Small intestine (tissue), 7 donors: ENCODE measurements at regions not wholly inside any gene's neighbourhood (a gene's known extent, or its start where the extent isn't known, plus 50 kb on each side); places are given as distances from the start of the nearest gene placed in this dataset.
"Not testable (repeated sequence)": the region's sequence is repeated elsewhere in the genome, so short reads cannot be mapped to it uniquely, and the experiment has no call there.

ENCODE experiments used
- DNase-seq, 2 donors: peaks; one replicate each; pipeline versions ENCODE4 v3.0.0 to v3.0.0-alpha.2; 2013
- FAIRE-seq: peaks from 2 replicates; lab custom pipeline; 2012; peaks lifted over from hg19 to GRCh38; lab: Jason Lieb, UNC
- H3K27ac ChIP-seq, 3 donors: one replicate each; pipeline ENCODE4 v1.5.1; 2013; ENCODE audit warnings: low read length in 2 of 3, mild to moderate bottlenecking in 2 of 3, control low read depth in 1 of 3, inconsistent platforms in 1 of 3, low read depth in 1 of 3, moderate library complexity in 1 of 3
- H3K27me3 ChIP-seq, 3 donors: one replicate each; pipeline ENCODE4 v1.6.1; 2013; ENCODE audit warnings: low read length in 3 of 3, inconsistent platforms in 1 of 3; ENCODE audit not compliant: control insufficient read depth in 3 of 3, insufficient read depth in 3 of 3
- H3K36me3 ChIP-seq, 3 donors: one replicate each; pipeline ENCODE4 v1.6.1; 2013; ENCODE audit warnings: low read length in 3 of 3, inconsistent platforms in 1 of 3, low read depth in 1 of 3, mild to moderate bottlenecking in 1 of 3, moderate library complexity in 1 of 3; ENCODE audit not compliant: control insufficient read depth in 3 of 3, insufficient read depth in 2 of 3
- H3K4me1 ChIP-seq, 3 donors: one replicate each; pipeline ENCODE4 v1.6.1; 2013; ENCODE audit warnings: low read length in 2 of 3, inconsistent platforms in 1 of 3, low read depth in 1 of 3, mild to moderate bottlenecking in 1 of 3, moderate library complexity in 1 of 3; ENCODE audit not compliant: control insufficient read depth in 3 of 3, insufficient read depth in 2 of 3
- H3K4me3 ChIP-seq, 3 donors: one replicate each; pipeline ENCODE4 v1.5.1; 2013; ENCODE audit warnings: low read length in 3 of 3, control low read depth in 1 of 3, inconsistent platforms in 1 of 3, low read depth in 1 of 3, mild to moderate bottlenecking in 1 of 3, moderate library complexity in 1 of 3
- H3K9me3 ChIP-seq, 2 donors: one replicate each; pipeline ENCODE4 v1.6.1; 2013; ENCODE audit warnings: low read depth in 1 of 2, low read length in 1 of 2; ENCODE audit not compliant: control insufficient read depth in 2 of 2, insufficient read depth in 1 of 2
- WGBS, 3 donors: extraction: QIAGEN DNeasy Blood & Tissue Kit; methylation state at CpG; one replicate each; pipeline ENCODE4 v1.1.7; 2013; 5-methylcytosine and 5-hydroxymethylcytosine counted together
- donor health status: healthy with polysubstance abuse.
- donor health status: control.
- donor health status: control.
- donor health status: Bipolar disorder and iron deficiency.
- donor health status: healthy.

DNA sequence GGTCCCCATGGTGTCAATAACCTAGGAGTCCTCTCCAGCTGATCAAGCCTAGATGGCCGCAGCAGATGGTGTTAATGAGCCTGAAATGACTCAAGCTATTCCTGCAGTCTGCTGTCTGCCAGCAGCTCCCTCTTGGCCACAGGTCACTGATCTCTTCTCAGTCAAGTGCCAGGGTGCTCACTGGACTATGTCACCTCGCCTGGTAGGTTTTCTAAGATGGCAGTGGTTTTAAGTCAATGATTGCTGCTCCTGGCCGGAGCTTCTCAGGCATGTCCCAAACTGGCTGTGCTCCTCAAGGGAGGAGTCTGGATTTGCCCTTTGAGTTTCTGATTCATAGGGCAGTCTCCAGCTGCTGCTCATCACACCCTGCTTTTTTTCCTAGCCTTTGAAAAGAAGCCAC, 58.6 kb upstream of the SHISA6 start:
- WGBS, 3 donors = 56 to 61% (median 60%) methylated on average over 3 of the region's 3 CpGs
- no peaks in the 10 kb centered on the region for H3K9me3 ChIP-seq
- H3K36me3 ChIP-seq = no peaks in the 10 kb centered on the region
- DNase-seq (no peak), FAIRE-seq (no peak)
- no peaks in the 10 kb centered on the region for H3K4me1 ChIP-seq
- no peak overlapping the region for H3K4me3 ChIP-seq
- H3K27me3 ChIP-seq = no peaks in the 10 kb centered on the region
- H3K27ac ChIP-seq = no peak overlapping the region

- H3K27me3 ChIP-seq = peaks cover 0 to 2% (median 0%) of the 10 kb centered on the region in 3 donors
- 11 to 40% (median 16%) methylated on average over 3 of the region's 3 CpGs for WGBS, 3 donors
- H3K4me1 ChIP-seq = no peaks in the 10 kb centered on the region
- no peak overlapping the region for H3K27ac ChIP-seq
- no peaks in the 10 kb centered on the region for H3K36me3 ChIP-seq
- FAIRE-seq (no peak), DNase-seq (no peak)
- no peaks in the 10 kb centered on the region for H3K9me3 ChIP-seq
- no peak overlapping the region for H3K4me3 ChIP-seq
These were observed 62.4 kb upstream of the SHISA6 start for GRCh38 chr17:11178581-11178980.

GRCh38 chr17:11177340-11177739, 63.7 kb upstream of the SHISA6 start:
- DNase-seq = no peak
- H3K27me3 ChIP-seq = peaks cover 0 to 2% (median 0%) of the 10 kb centered on the region in 3 donors
- H3K27ac ChIP-seq = no peak overlapping the region
- WGBS, 3 donors = 44 to 56% (median 49%) methylated on average over 1 of the region's 1 CpG
- no peaks in the 10 kb centered on the region for H3K4me1 ChIP-seq
- H3K9me3 ChIP-seq = no peaks in the 10 kb centered on the region
- H3K36me3 ChIP-seq = no peaks in the 10 kb centered on the region
- FAIRE-seq = no peak
- no peak overlapping the region for H3K4me3 ChIP-seq

DNA sequence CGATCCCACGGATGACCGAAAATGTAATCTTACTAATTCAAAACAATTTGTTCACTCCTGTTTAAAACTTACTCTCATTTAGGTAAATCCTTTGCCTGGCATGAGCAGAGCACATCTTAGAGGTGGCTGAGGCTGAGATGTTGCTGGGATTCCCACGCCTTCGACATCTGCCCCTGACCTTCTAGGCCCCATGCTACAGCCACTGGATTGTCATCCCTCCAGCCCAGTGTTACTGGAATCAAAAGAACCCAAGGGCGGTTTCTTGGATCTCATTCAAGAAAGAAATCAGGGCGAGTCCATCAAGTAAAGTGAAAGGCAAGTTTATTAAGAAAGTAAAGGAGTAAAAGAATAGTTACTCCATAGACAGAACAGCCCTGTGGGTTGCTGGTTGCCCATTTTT, 64.5 kb upstream of the SHISA6 start:
- Histone ChIP-seq H3K4me1 (no peaks in the 10 kb centered on the region), H3K36me3 (no peaks in the 10 kb centered on the region), H3K9me3 (no peaks in the 10 kb centered on the region), H3K27me3 (peaks cover 0 to 2% (median 0%) of the 10 kb centered on the region in 3 donors), H3K4me3 (no peak overlapping the region), H3K27ac (no peak overlapping the region)
- DNase-seq (no peak), FAIRE-seq (no peak)
- WGBS, 3 donors = 66 to 71% (median 67%) methylated on average over 7 of the region's 7 CpGs

DNA sequence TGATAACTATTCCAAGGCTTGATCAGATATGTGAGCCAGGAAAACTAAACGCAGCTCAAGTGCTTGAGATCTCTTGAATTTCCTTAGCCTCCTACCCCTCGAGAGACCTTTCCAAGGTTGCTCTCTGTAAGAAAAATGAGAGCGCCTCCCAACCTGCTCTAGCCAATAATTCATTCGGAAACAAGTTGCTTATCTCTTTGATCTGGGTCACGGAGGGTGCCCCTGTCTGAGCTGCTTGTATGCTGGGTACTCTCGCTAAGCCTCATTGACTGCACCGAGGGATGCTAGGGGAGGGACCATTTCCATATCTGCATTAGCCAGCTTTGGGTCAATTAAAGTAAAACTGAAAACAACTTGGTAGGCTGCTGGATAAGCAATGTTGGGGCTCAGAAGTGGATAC, 70.1 kb upstream of the SHISA6 start:
- no peak overlapping the region for H3K27ac ChIP-seq
- H3K27me3 ChIP-seq = peaks cover 0 to 2% (median 0%) of the 10 kb centered on the region in 3 donors
- 47 to 54% (median 50%) methylated on average over 7 of the region's 7 CpGs for WGBS, 3 donors
- FAIRE-seq (no peak), DNase-seq (no peak)
- H3K36me3 ChIP-seq = no peaks in the 10 kb centered on the region
- no peaks in the 10 kb centered on the region for H3K9me3 ChIP-seq
- no peaks in the 10 kb centered on the region for H3K4me1 ChIP-seq
- H3K4me3 ChIP-seq = no peak overlapping the region

DNA sequence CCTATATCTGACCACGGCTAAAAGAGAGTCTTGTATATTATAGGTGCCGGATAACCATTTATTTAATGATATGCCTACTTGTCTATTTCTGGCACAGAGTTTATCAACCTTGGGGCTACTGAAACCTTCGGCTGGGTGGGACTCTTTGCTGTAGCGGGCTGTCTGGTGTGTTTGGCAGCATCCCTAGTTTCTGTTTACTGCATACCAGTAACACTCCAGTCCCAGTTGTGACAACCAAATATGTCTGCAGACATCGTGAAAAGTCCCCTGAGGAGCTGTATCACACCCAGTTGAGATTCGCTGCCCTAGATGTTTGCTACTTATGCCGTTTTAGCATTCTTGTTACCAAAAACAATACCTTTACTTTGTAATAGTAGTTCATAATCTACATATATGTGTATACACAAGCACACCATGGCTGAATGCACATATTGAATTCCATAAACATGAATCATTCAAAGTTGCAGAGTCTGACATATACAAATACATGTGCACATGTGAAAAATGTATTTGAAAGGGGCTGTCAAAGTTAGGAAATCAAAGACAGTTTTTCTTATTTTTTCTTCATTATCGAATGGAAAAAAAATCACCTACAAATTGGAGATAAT, 89.1 kb upstream of the SHISA6 start:
- H3K36me3 ChIP-seq = no peaks in the 10 kb centered on the region
- WGBS, 3 donors = 80 to 84% (median 84%) methylated on average over 8 of the region's 8 CpGs
- DNase-seq = no peak
- no peak overlapping the region for H3K4me3 ChIP-seq
- no peaks in the 10 kb centered on the region for H3K27me3 ChIP-seq
- H3K27ac ChIP-seq = no peak overlapping the region
- H3K9me3 ChIP-seq = no peaks in the 10 kb centered on the region
- no peaks in the 10 kb centered on the region for H3K4me1 ChIP-seq
- no peak for FAIRE-seq

- not testable (repeated sequence) for H3K9me3 ChIP-seq, H3K4me1 ChIP-seq, H3K27me3 ChIP-seq, DNase-seq, FAIRE-seq, H3K4me3 ChIP-seq, H3K36me3 ChIP-seq, H3K27ac ChIP-seq
- 89 to 90% (median 89%) methylated on average over 19 of the region's 19 CpGs for WGBS, 3 donors
These were observed 90.0 kb upstream of the SHISA6 start for GRCh38 chr17:11150906-11151511.

DNA sequence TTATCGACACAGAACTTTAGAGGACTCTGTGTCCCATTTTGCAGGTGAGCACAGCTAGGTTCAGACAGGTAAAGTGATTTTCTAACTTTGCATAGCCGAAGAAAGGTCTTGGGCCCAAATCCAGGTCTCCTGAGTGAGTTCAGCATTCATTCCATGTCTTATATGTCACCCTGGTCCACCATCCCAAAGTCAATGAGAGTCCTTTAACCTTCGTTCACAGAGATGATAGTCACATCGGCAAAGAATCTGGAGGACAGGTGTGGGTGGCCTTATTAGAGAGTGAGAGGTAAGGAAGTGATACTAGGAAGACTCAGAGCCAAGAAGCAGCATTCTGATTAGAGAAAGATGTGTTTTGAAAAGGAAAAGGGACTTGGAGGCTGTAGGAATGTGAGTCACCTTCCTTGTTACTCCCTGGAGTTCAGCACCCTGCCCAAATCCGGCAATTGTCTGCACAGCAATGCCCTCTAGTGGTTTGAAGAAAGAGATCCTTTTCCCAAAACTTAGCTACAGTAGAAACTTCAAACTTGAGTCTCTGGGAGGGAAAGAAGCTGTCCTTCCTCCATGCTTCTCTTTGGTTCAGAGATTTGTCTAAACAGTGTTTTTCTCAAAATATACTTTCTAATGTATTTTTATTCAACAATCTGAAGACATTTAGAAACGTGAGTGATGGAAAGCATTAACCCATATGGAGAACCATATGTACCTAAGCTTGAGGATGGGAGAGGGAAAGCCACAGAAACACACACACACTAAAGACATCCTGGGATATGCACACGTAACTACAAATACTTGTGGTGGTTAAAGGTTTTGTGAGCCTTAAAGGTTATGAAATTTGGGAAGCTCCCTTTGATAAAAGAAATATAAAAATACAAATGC, 96.4 kb upstream of the SHISA6 start:
- FAIRE-seq (no peak), DNase-seq (peak; percentile 40 to 61)

More for the DNA sequence above, 96.4 kb upstream of the SHISA6 start:
- 24 to 43% (median 30%) methylated on average over 7 of the region's 7 CpGs for WGBS, 3 donors
- no peaks in the 10 kb centered on the region for H3K4me1 ChIP-seq
- no peak overlapping the region for H3K27ac ChIP-seq
- H3K36me3 ChIP-seq = no peaks in the 10 kb centered on the region
- H3K4me3 ChIP-seq = no peak overlapping the region
- H3K27me3 ChIP-seq = no peaks in the 10 kb centered on the region
- H3K9me3 ChIP-seq = no peaks in the 10 kb centered on the region
